ENCODE measurements at regions not wholly inside any gene's neighbourhood (a gene's known extent, or its start where the extent isn't known, plus 50 kb on each side); places are given as distances from the start of the nearest gene placed in this dataset.
"Not testable (repeated sequence)": the region's sequence is repeated elsewhere in the genome, so short reads cannot be mapped to it uniquely, and the experiment has no call there.

GRCh38 chr7:63555226-63555994, 443.2 kb upstream of the ZNF722 start:
- DNase-seq: not testable (repeated sequence)

GRCh38 chr7:63556223-63556622, 442.4 kb upstream of the ZNF722 start:
- DNase-seq: not testable (repeated sequence)

GRCh38 chr7:63559016-63559415, 439.6 kb upstream of the ZNF722 start:
- DNase-seq: not testable (repeated sequence)

GRCh38 chr7:63559826-63560465, 438.7 kb upstream of the ZNF722 start:
- DNase-seq: not testable (repeated sequence)

GRCh38 chr7:63561911-63562310, 436.7 kb upstream of the ZNF722 start:
- not testable (repeated sequence) for DNase-seq

- not testable (repeated sequence) for DNase-seq
Measured at GRCh38 chr7:63562364-63563060, 436.1 kb upstream of the ZNF722 start.

- not testable (repeated sequence) for DNase-seq
Measured at GRCh38 chr7:63563151-63563940, 435.3 kb upstream of the ZNF722 start.

GRCh38 chr7:63564882-63565281, 433.8 kb upstream of the ZNF722 start:
- DNase-seq: not testable (repeated sequence)

- DNase-seq: not testable (repeated sequence)
Measured at GRCh38 chr7:63566886-63567285, 431.8 kb upstream of the ZNF722 start.

- DNase-seq: not testable (repeated sequence)
Measured at GRCh38 chr7:63567636-63568035, 431.0 kb upstream of the ZNF722 start.

GRCh38 chr7:63568571-63569313, 429.9 kb upstream of the ZNF722 start:
- DNase-seq: not testable (repeated sequence)

GRCh38 chr7:63570386-63571115, 428.1 kb upstream of the ZNF722 start:
- DNase-seq: not testable (repeated sequence)

- DNase-seq: not testable (repeated sequence)
Measured at GRCh38 chr7:63572196-63572595, 426.5 kb upstream of the ZNF722 start.

- DNase-seq: not testable (repeated sequence)
Measured at GRCh38 chr7:63572956-63573355, 425.7 kb upstream of the ZNF722 start.

- not testable (repeated sequence) for DNase-seq
Measured at GRCh38 chr7:63573412-63573811, 425.2 kb upstream of the ZNF722 start.

GRCh38 chr7:63576421-63576820, 422.2 kb upstream of the ZNF722 start:
- DNase-seq: not testable (repeated sequence)

GRCh38 chr7:63577066-63577465, 421.6 kb upstream of the ZNF722 start:
- DNase-seq: not testable (repeated sequence)

- not testable (repeated sequence) for DNase-seq
Measured at GRCh38 chr7:63580045-63580444, 418.6 kb upstream of the ZNF722 start.

GRCh38 chr7:63580536-63581300, 417.9 kb upstream of the ZNF722 start:
- DNase-seq: not testable (repeated sequence)

GRCh38 chr7:63582771-63583170, 415.9 kb upstream of the ZNF722 start:
- DNase-seq: not testable (repeated sequence)

Data from CD4-positive, alpha-beta T cell treated with Interleukin-15 for 1 hour (primary cell).